Mammary epithelial cell (primary cell): ENCODE measurements at regions not wholly inside any gene's neighbourhood (a gene's known extent, or its start where the extent isn't known, plus 50 kb on each side); places are given as distances from the start of the nearest gene placed in this dataset.

ENCODE experiments used
- CTCF ChIP-seq, 2 donors: IDR thresholded peaks in 1 of 2; conservative IDR thresholded peaks in 1 of 2; 2 replicates each; pipeline ENCODE4 v1.5.1; 2011 to 2012; ENCODE audit warnings: inconsistent platforms in 2 of 2, low read length in 2 of 2, mild to moderate bottlenecking in 2 of 2, control low read depth in 1 of 2, low read depth in 1 of 2; ENCODE audit not compliant: insufficient read depth in 1 of 2; ENCODE audit errors: extremely low read depth in 1 of 2
- EZH2 ChIP-seq: IDR thresholded peaks from 2 replicates; pipeline ENCODE4 v1.6.1; 2012; ENCODE audit warnings: low read length, inconsistent platforms, borderline replicate concordance

- TF ChIP-seq CTCF (conservative IDR thresholded peaks at IDR 0.05 in 1 of 2, IDR thresholded peaks at IDR 0.05 in 1 of 2; ENCODE audit: extremely low read depth in 1 of 2, insufficient read depth in 1 of 2, low read depth in 1 of 2, low read length in 2 of 2) (no peak), EZH2 (no peak)
Observed at GRCh38 chr22:47340851-47341436, 578.5 kb downstream of the TBC1D22A start.
